SH-SY5Y (cell line): ENCODE measurements at regions not wholly inside any gene's neighbourhood (a gene's known extent, or its start where the extent isn't known, plus 50 kb on each side); places are given as distances from the start of the nearest gene placed in this dataset.

Experiments
- GATA2 ChIP-seq: IDR thresholded peaks from 2 replicates; pipeline ENCODE4 v1.6.1; 2011; ENCODE audit warnings: mild to moderate bottlenecking, low read depth, low read length
- GATA3 ChIP-seq: IDR thresholded peaks from 2 replicates; pipeline ENCODE4 v1.6.1; 2011; ENCODE audit warnings: low read depth, mild to moderate bottlenecking, low read length, moderate library complexity

GRCh38 chr2:146238254-146238966 is 1606.4 kb upstream of the ACVR2A start:
- no peak for TF ChIP-seq GATA3
- TF ChIP-seq GATA2, result no peak
